Peyer's patch (tissue), 4 donors: ENCODE measurements at regions not wholly inside any gene's neighbourhood (a gene's known extent, or its start where the extent isn't known, plus 50 kb on each side); places are given as distances from the start of the nearest gene placed in this dataset.

ENCODE experiments used
- DNase-seq, 3 donors: peaks; one replicate each; pipeline ENCODE4 v3.0.0-alpha.2; 2017 to 2019
- H3K27ac ChIP-seq, 4 donors: fragments of 200-600 bp; sonication (generic); one replicate each; pipeline ENCODE4 v1.5.1; 2016 to 2019
- H3K27me3 ChIP-seq, 2 donors: fragments of 200-600 bp; sonication (generic); one replicate each; pipeline ENCODE4 v1.5.1; 2019
- H3K36me3 ChIP-seq, 3 donors: fragments of 200-600 bp; sonication (generic); one replicate each; pipeline ENCODE4 v1.5.1; 2016 to 2019
- H3K4me1 ChIP-seq, 4 donors: fragments of 200-600 bp; sonication (generic); one replicate each; pipeline ENCODE4 v1.5.1; 2016 to 2019
- H3K4me3 ChIP-seq, 4 donors: fragments of 200-600 bp; sonication (generic); 1 replicate in 3 of 4; 2 replicates in 1 of 4; pipeline ENCODE4 v1.5.1; 2016 to 2019; ENCODE audit warnings: mild to moderate bottlenecking in 1 of 4
- H3K9me3 ChIP-seq, 4 donors: fragments of 200-600 bp; sonication (generic); one replicate each; pipeline ENCODE4 v1.5.1; 2016 to 2019; ENCODE audit warnings: mild to moderate bottlenecking in 1 of 4
- CTCF ChIP-seq, 6 experiments: fragments of 450-650 bp in 4 of 6; fragments of 200-600 bp in 2 of 6; sonication (generic) in 1 of 6; IDR thresholded peaks; one replicate each; pipeline ENCODE4 v1.5.1; 2017 to 2019; ENCODE audit warnings: antibody characterized with exemption in 6 of 6, mild to moderate bottlenecking in 3 of 6, moderate library complexity in 1 of 6
- POLR2A ChIP-seq, 2 donors: fragments of 450-650 bp; IDR thresholded peaks; one replicate each; pipeline ENCODE4 v1.5.1; 2017; ENCODE audit warnings: antibody characterized with exemption in 2 of 2, mild to moderate bottlenecking in 2 of 2, moderate library complexity in 2 of 2

DNA sequence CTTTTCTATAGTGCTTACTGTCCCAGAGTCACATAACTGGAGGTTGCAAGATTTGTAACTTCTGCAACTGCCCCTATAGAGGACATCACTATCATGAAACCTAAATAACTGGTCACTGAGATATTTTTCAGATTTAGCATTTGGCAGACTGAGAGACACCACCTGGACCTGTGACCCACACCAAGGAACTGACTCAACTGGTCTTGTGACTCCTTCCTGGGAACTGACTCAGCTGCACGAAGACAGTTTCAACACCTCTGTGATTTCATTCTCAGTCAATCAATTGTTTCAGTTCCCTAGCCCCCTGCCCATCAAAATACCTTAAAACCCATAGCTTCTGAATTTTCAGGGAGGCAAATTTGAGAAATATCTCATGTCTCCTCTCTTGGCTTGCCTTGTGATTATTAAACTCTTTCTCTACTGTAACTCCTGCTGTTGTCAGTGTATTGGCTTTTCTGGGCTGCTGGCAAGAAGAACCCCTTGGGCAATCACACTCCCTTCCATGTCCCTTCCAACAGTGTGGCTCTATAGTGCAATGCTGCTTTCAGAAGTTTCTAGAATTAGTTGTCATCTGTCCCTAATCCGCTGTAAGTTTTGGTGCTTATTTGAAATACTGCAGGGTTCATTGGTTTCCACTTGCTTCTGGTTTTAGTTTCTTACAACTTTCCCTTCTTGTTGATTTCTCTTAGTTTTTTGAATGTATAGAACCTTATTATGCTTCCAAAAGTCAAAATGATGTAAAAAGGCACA is 127.8 kb upstream of the ADCY1 start:
- Histone ChIP-seq H3K9me3 (no peaks in the 10 kb centered on the region), H3K4me1 (no peaks in the 10 kb centered on the region), H3K27me3 (no peaks in the 10 kb centered on the region), H3K4me3 (no peak overlapping the region), H3K27ac (no peak overlapping the region), H3K36me3 (no peaks in the 10 kb centered on the region)
- TF ChIP-seq CTCF (IDR thresholded peaks at IDR 0.05), result no peak
- no peak for TF ChIP-seq POLR2A (IDR thresholded peaks at IDR 0.05)
- DNase-seq, result no peak

DNA sequence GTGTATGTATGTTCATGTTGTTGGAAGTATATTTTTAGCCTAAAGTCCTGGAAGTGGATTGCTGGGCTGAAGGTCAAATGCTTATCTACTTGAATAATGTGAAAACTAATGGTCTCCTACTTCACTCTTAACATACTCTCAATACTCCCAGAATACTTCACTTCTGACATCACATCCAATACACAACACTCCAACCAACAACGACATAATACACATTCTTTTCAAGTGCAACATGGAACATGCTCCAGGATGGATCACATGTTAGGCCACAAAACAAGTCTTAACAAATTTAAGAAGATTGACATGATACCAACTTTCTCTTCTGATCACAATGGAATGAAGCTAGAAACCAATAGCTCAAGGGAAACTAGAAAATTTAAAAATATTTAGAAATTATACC is 126.9 kb upstream of the ADCY1 start:
- Histone ChIP-seq H3K9me3 (no peaks in the 10 kb centered on the region), H3K36me3 (no peaks in the 10 kb centered on the region), H3K4me1 (no peaks in the 10 kb centered on the region), H3K4me3 (no peak overlapping the region), H3K27me3 (no peaks in the 10 kb centered on the region), H3K27ac (no peak overlapping the region)
- TF ChIP-seq CTCF (IDR thresholded peaks at IDR 0.05) (no peak), POLR2A (IDR thresholded peaks at IDR 0.05) (no peak)
- no peak for DNase-seq

DNA sequence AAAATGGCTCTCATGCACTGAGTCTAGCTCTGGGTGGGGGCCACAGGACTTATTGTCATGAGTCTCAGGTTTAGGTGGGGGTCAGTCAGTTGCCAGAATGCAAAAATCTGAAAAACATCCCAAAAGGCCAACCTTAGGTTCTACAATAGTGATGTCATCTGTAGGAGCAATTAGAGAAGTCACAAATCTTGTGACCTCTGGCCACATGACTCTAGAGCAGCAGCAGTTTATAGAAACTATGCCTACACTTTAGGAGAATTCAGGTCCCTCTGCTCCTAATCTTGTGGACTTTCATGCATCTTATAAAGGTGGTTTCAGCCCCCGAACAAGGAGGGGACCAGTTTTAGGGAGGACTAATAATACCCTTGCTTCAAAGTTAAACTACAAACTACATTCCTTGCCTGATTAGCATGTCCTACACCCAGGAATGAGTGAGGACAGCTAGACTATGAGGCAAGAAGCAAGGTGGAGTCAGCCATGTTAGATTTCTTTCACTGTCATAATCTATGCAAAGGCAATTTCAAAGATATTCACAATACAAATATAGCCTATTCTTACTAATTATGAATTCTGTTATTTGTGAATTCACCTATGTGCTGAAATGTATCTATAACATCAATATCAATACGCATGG is 123.5 kb upstream of the ADCY1 start:
- no peak for DNase-seq
- no peaks in the 10 kb centered on the region for H3K9me3 ChIP-seq
- H3K27ac ChIP-seq, result no peak overlapping the region
- H3K27me3 ChIP-seq, result no peaks in the 10 kb centered on the region
- no peak overlapping the region for H3K4me3 ChIP-seq
- no peaks in the 10 kb centered on the region for H3K4me1 ChIP-seq
- H3K36me3 ChIP-seq, result no peaks in the 10 kb centered on the region
- TF ChIP-seq POLR2A (IDR thresholded peaks at IDR 0.05) (no peak), CTCF (IDR thresholded peaks at IDR 0.05) (no peak)

GRCh38 chr7:45451342-45452035 is 122.7 kb upstream of the ADCY1 start:
- H3K4me1 ChIP-seq, result no peaks in the 10 kb centered on the region

GRCh38 chr7:45454771-45455170 is 119.4 kb upstream of the ADCY1 start:
- H3K27me3 ChIP-seq, result no peaks in the 10 kb centered on the region

More at GRCh38 chr7:45451342-45452035, 122.7 kb upstream of the ADCY1 start:
- DNase-seq, result no peak
- H3K27me3 ChIP-seq, result no peaks in the 10 kb centered on the region
- H3K4me3 ChIP-seq, result no peak overlapping the region
- no peaks in the 10 kb centered on the region for H3K9me3 ChIP-seq
- H3K36me3 ChIP-seq, result no peaks in the 10 kb centered on the region
- H3K27ac ChIP-seq, result no peak overlapping the region
- TF ChIP-seq POLR2A (IDR thresholded peaks at IDR 0.05) (no peak), CTCF (IDR thresholded peaks at IDR 0.05) (no peak)

More at GRCh38 chr7:45454771-45455170, 119.4 kb upstream of the ADCY1 start:
- Histone ChIP-seq H3K9me3 (no peaks in the 10 kb centered on the region), H3K36me3 (no peaks in the 10 kb centered on the region), H3K4me3 (no peak overlapping the region), H3K27ac (no peak overlapping the region), H3K4me1 (no peaks in the 10 kb centered on the region)
- TF ChIP-seq POLR2A (IDR thresholded peaks at IDR 0.05) (no peak), CTCF (IDR thresholded peaks at IDR 0.05) (no peak)
- no peak for DNase-seq
